Neural cell (in vitro differentiated cells): ENCODE measurements at regions not wholly inside any gene's neighbourhood (a gene's known extent, or its start where the extent isn't known, plus 50 kb on each side); places are given as distances from the start of the nearest gene placed in this dataset.

Experiments used
- H2AFZ ChIP-seq: fragments of 200-600, 300-800 bp; sonication (generic), shearing (Covaris generic); 2 replicates; pipeline ENCODE4 v1.6.0; 2014; ENCODE audit warnings: low read depth, mild to moderate bottlenecking, antibody characterized with exemption, low read length, moderate library complexity
- H3F3A ChIP-seq: fragments of 200-600 bp; shearing (Covaris generic); 2 replicates; pipeline ENCODE4 v1.6.1; 2016; ENCODE audit warnings: mild to moderate bottlenecking, moderate library complexity, mixed read lengths, antibody characterized with exemption, low read length; ENCODE audit not compliant: insufficient read depth, poor library complexity, severe bottlenecking
- H3K27ac ChIP-seq: fragments of 200-600, 300-800 bp; sonication (generic), shearing (Covaris generic); 2 replicates; pipeline ENCODE4 v1.5.1; 2014; ENCODE audit warnings: mild to moderate bottlenecking, low read length, moderate library complexity
- H3K27me3 ChIP-seq: fragments of 300-800, 200-600 bp; sonication (generic), shearing (Covaris generic); 2 replicates; pipeline ENCODE4 v1.6.0; 2014; ENCODE audit warnings: mild to moderate bottlenecking, low read depth, low read length, moderate library complexity; ENCODE audit not compliant: insufficient read depth
- H3K36me3 ChIP-seq: fragments of 300-800, 200-600 bp; sonication (generic), shearing (Covaris generic); 2 replicates; pipeline ENCODE4 v1.5.1; 2014; ENCODE audit warnings: mild to moderate bottlenecking, antibody characterized with exemption, low read length, moderate library complexity; ENCODE audit not compliant: insufficient read depth
- H3K4me2 ChIP-seq: fragments of 300-800, 200-600 bp; sonication (generic), shearing (Covaris generic); 2 replicates; pipeline ENCODE4 v1.6.0; 2014; ENCODE audit warnings: mild to moderate bottlenecking, low read length
- H3K4me3 ChIP-seq: fragments of 300-800, 200-600 bp; sonication (generic), shearing (Covaris generic); 2 replicates; pipeline ENCODE4 v1.5.1; 2014; ENCODE audit warnings: mild to moderate bottlenecking, low read length, moderate library complexity
- H3K79me2 ChIP-seq: fragments of 200-600 bp; shearing (Covaris generic); replicated peaks from 2 replicates; pipeline ENCODE4 v1.6.0; 2014; ENCODE audit warnings: mild to moderate bottlenecking, low read length, moderate library complexity; ENCODE audit not compliant: insufficient read depth
- H3K9ac ChIP-seq: fragments of 300-800, 200-600 bp; sonication (generic), shearing (Covaris generic); 2 replicates; pipeline ENCODE4 v1.6.1; 2016; ENCODE audit warnings: mild to moderate bottlenecking, low read length, mixed read lengths
- H3K9me2 ChIP-seq: fragments of 200-600 bp; shearing (Covaris generic); 2 replicates; pipeline ENCODE4 v1.6.1; 2016; ENCODE audit warnings: mild to moderate bottlenecking, low read length, mixed read lengths; ENCODE audit not compliant: insufficient read depth
- H3K9me3 ChIP-seq: fragments of 200-600, 300-800 bp; sonication (generic), shearing (Covaris generic); 2 replicates; pipeline ENCODE4 v1.6.1; 2016; ENCODE audit warnings: mild to moderate bottlenecking, mixed run types, low read length, moderate library complexity, mixed read lengths
- H4K20me1 ChIP-seq: fragments of 200-600 bp; shearing (Covaris generic); 2 replicates; pipeline ENCODE4 v1.6.1; 2016; ENCODE audit warnings: mild to moderate bottlenecking, mixed run types; ENCODE audit not compliant: insufficient read depth
- EP300 ChIP-seq: fragments of 450-650 bp; conservative IDR thresholded peaks from 2 replicates; pipeline ENCODE4 v1.6.1; 2014; ENCODE audit warnings: antibody characterized with exemption, mild to moderate bottlenecking, moderate library complexity; ENCODE audit not compliant: poor library complexity, severe bottlenecking
- EZH2 ChIP-seq: fragments of 200-600, 300-800 bp; shearing (Covaris generic), sonication (generic); IDR thresholded peaks from 2 replicates; pipeline ENCODE4 v1.6.1; 2014; ENCODE audit warnings: antibody characterized with exemption, low read length, borderline replicate concordance, mild to moderate bottlenecking; ENCODE audit not compliant: insufficient read depth, poor library complexity, severe bottlenecking
- MXI1 ChIP-seq: fragments of 450-650 bp; conservative IDR thresholded peaks from 2 replicates; pipeline ENCODE4 v1.6.1; 2014; ENCODE audit warnings: antibody characterized with exemption, mild to moderate bottlenecking; ENCODE audit not compliant: poor library complexity, severe bottlenecking
- POLR2AphosphoS5 ChIP-seq: IDR thresholded peaks from 2 replicates; pipeline ENCODE4 v1.6.1; 2012
- RAD21 ChIP-seq: fragments of 450-650 bp; conservative IDR thresholded peaks from 2 replicates; pipeline ENCODE4 v1.6.1; 2014; ENCODE audit warnings: antibody characterized with exemption, mild to moderate bottlenecking, moderate library complexity
- SMC3 ChIP-seq: fragments of 450-650 bp; conservative IDR thresholded peaks from 2 replicates; pipeline ENCODE4 v1.6.1; 2014; ENCODE audit warnings: antibody characterized with exemption, mild to moderate bottlenecking, moderate library complexity; ENCODE audit not compliant: poor library complexity
- TAF1 ChIP-seq: IDR thresholded peaks from 2 replicates; pipeline ENCODE4 v1.6.1; 2012; ENCODE audit warnings: low read depth
- TF ChIP-seq, protein P1 (sequence below): fragments of 450-650 bp; IDR thresholded peaks from 2 replicates; pipeline ENCODE4 v1.5.1; 2014; ENCODE audit warnings: antibody characterized with exemption, mild to moderate bottlenecking, moderate library complexity; ENCODE audit not compliant: poor library complexity, severe bottlenecking
- TF ChIP-seq, protein P2 (sequence below): IDR thresholded peaks from 2 replicates; pipeline ENCODE4 v1.6.1; 2012; ENCODE audit warnings: borderline replicate concordance

GRCh38 chr5:53276825-53277224 is 167.3 kb upstream of the MOCS2 start:
- no peaks in the 10 kb centered on the region for H3K79me2 ChIP-seq
- H3F3A ChIP-seq, result no peaks in the 10 kb centered on the region
- no peaks in the 10 kb centered on the region for H4K20me1 ChIP-seq
- H3K9ac ChIP-seq, result no peak overlapping the region
- no peaks in the 10 kb centered on the region for H3K9me3 ChIP-seq
- no peak overlapping the region for H3K4me2 ChIP-seq
- no peak overlapping the region for H3K4me3 ChIP-seq
- H3K36me3 ChIP-seq, result no peaks in the 10 kb centered on the region
- H2AFZ ChIP-seq, result no peak overlapping the region
- H3K27ac ChIP-seq, result no peak overlapping the region
- H3K9me2 ChIP-seq, result no peaks in the 10 kb centered on the region
- TF ChIP-seq EZH2 (no peak), POLR2AphosphoS5 (no peak), EP300 (no peak), MXI1 (no peak), TAF1 (no peak), RAD21 (no peak), SMC3 (no peak)
- no peaks in the 10 kb centered on the region for H3K27me3 ChIP-seq

- Histone ChIP-seq H3K79me2 (no peaks in the 10 kb centered on the region), H3K4me3 (no peak overlapping the region), H3K9me3 (no peaks in the 10 kb centered on the region), H3K4me2 (no peak overlapping the region), H3K36me3 (no peaks in the 10 kb centered on the region), H3K27me3 (no peaks in the 10 kb centered on the region), H3K27ac (no peak overlapping the region), H3F3A (no peaks in the 10 kb centered on the region), H2AFZ (no peak overlapping the region), H3K9me2 (no peaks in the 10 kb centered on the region), H3K9ac (no peak overlapping the region), H4K20me1 (no peaks in the 10 kb centered on the region)
- TF ChIP-seq SMC3 (no peak), MXI1 (no peak), EZH2 (no peak), TAF1 (no peak), RAD21 (no peak), POLR2AphosphoS5 (no peak), EP300 (no peak)
- TF ChIP-seq, protein P1, sequence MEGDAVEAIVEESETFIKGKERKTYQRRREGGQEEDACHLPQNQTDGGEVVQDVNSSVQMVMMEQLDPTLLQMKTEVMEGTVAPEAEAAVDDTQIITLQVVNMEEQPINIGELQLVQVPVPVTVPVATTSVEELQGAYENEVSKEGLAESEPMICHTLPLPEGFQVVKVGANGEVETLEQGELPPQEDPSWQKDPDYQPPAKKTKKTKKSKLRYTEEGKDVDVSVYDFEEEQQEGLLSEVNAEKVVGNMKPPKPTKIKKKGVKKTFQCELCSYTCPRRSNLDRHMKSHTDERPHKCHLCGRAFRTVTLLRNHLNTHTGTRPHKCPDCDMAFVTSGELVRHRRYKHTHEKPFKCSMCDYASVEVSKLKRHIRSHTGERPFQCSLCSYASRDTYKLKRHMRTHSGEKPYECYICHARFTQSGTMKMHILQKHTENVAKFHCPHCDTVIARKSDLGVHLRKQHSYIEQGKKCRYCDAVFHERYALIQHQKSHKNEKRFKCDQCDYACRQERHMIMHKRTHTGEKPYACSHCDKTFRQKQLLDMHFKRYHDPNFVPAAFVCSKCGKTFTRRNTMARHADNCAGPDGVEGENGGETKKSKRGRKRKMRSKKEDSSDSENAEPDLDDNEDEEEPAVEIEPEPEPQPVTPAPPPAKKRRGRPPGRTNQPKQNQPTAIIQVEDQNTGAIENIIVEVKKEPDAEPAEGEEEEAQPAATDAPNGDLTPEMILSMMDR, result no peak
- TF ChIP-seq, protein P2, sequence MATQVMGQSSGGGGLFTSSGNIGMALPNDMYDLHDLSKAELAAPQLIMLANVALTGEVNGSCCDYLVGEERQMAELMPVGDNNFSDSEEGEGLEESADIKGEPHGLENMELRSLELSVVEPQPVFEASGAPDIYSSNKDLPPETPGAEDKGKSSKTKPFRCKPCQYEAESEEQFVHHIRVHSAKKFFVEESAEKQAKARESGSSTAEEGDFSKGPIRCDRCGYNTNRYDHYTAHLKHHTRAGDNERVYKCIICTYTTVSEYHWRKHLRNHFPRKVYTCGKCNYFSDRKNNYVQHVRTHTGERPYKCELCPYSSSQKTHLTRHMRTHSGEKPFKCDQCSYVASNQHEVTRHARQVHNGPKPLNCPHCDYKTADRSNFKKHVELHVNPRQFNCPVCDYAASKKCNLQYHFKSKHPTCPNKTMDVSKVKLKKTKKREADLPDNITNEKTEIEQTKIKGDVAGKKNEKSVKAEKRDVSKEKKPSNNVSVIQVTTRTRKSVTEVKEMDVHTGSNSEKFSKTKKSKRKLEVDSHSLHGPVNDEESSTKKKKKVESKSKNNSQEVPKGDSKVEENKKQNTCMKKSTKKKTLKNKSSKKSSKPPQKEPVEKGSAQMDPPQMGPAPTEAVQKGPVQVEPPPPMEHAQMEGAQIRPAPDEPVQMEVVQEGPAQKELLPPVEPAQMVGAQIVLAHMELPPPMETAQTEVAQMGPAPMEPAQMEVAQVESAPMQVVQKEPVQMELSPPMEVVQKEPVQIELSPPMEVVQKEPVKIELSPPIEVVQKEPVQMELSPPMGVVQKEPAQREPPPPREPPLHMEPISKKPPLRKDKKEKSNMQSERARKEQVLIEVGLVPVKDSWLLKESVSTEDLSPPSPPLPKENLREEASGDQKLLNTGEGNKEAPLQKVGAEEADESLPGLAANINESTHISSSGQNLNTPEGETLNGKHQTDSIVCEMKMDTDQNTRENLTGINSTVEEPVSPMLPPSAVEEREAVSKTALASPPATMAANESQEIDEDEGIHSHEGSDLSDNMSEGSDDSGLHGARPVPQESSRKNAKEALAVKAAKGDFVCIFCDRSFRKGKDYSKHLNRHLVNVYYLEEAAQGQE, result no peak
Measured at GRCh38 chr5:53277491-53277890, 167.9 kb upstream of the MOCS2 start.
